GM13976 (cell line): ENCODE measurements at regions not wholly inside any gene's neighbourhood (a gene's known extent, or its start where the extent isn't known, plus 50 kb on each side); places are given as distances from the start of the nearest gene placed in this dataset.

Experiments
- DNase-seq: peaks from one replicate; pipeline ENCODE4 v3.0.0; 2012; ENCODE audit warnings: low spot score
- CTCF ChIP-seq: IDR thresholded peaks from 2 replicates; pipeline ENCODE4 v1.5.1; 2012; ENCODE audit warnings: borderline replicate concordance, mild to moderate bottlenecking; ENCODE audit not compliant: insufficient read depth; ENCODE audit errors: extremely low read depth, missing control alignments, control extremely low read depth
- in situ Hi-C: fragments of 300-500 bp; cut with MboI; formaldehyde crosslinking; loops from one replicate; pipeline ENCODE4 v1.12.0; 2022; ENCODE audit warnings: low sequenced_read_pairs, mixed read lengths, inconsistent platforms; ENCODE audit not compliant: unreplicated experiment

- in situ Hi-C loops, result no loop called here
- no peak for DNase-seq
- TF ChIP-seq CTCF, result no peak
These were observed 54.9 kb upstream of the ZBTB18 start for GRCh38 chr1:243996223-243996622.

- in situ Hi-C loops, result no loop called here
- no peak for DNase-seq
- no peak for TF ChIP-seq CTCF
These were observed 59.4 kb upstream of the ZBTB18 start for GRCh38 chr1:243991650-243992049.

GRCh38 chr1:243984788-243985187 lies 66.3 kb upstream of the ZBTB18 start:
- no peak for DNase-seq
- in situ Hi-C loops, result no loop called here
- no peak for TF ChIP-seq CTCF

GRCh38 chr1:243982447-243983018 lies 68.5 kb upstream of the ZBTB18 start:
- TF ChIP-seq CTCF, result no peak
- in situ Hi-C loops, result no loop called here
- no peak for DNase-seq

- DNase-seq, result no peak
- in situ Hi-C loops, result no loop called here
- TF ChIP-seq CTCF, result no peak
These were observed 70.6 kb upstream of the ZBTB18 start for GRCh38 chr1:243980471-243980870.

- no peak for DNase-seq
- TF ChIP-seq CTCF, result no peak
These were observed 71.0 kb upstream of the ZBTB18 start for GRCh38 chr1:243980071-243980470.

More at GRCh38 chr1:243980071-243980470, 71.0 kb upstream of the ZBTB18 start:
- in situ Hi-C loops, result no loop called here
